ENCODE measurements at regions not wholly inside any gene's neighbourhood (a gene's known extent, or its start where the extent isn't known, plus 50 kb on each side); places are given as distances from the start of the nearest gene placed in this dataset.

DNA sequence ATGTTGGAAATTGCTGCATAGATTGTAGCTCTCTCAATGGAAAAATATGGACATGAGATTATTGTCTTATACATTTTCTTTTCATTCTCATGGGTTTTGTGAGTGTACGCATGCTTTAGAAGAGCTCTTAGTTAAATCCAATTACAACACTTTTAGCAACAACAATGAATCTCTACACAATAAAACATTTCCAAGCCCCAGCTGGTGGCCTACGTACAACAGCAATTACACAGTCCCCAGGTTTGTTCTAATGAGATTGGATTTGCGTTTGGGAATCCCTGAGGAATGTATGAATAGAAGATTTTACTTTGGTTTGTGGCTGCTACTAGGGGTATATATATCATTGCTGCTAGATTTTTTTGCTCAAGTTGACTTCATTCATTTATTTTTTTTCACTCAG, 98.6 kb downstream of the FHDC1 start:
- DNase-seq = peak; percentile 61

GRCh38 chr4:153036931-153037482, 100.9 kb downstream of the FHDC1 start:
- no peak for DNase-seq

DNA sequence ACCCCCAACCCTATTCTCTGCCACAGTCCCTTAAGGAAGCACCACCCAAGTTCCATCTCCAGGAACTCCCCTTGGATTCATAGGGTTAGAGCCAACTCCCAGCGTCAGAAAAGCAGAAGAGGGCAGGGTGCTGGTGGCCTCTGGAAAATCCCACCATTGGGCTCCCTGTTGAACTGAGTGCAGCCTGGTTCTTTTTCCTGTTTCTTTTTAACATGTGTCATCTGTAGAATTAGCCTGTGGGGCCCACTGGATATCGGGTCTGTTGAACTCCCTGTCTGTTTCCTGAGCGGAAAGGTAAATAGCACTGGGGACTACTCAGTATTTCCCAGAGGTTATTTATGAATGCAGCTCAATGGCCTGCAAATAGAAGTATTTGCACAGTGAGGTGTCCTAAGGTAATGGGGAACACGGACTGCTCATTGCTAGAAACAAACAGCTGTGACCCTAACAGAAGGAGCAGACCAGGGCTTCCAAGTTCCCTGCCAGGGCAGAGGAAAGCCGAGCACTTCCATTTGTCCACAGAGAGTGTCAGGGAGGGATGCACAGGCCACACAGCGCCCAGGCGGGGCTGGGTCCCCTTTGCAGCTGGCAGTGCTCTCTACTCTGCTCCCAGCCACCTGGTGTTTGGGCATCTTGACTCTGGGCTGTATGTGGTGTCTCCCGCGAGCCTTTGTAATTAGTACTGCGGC, 102.6 kb downstream of the FHDC1 start:
- no peak for DNase-seq

- no peak for DNase-seq
Measured at GRCh38 chr4:153039542-153040185, 103.5 kb downstream of the FHDC1 start.

DNA sequence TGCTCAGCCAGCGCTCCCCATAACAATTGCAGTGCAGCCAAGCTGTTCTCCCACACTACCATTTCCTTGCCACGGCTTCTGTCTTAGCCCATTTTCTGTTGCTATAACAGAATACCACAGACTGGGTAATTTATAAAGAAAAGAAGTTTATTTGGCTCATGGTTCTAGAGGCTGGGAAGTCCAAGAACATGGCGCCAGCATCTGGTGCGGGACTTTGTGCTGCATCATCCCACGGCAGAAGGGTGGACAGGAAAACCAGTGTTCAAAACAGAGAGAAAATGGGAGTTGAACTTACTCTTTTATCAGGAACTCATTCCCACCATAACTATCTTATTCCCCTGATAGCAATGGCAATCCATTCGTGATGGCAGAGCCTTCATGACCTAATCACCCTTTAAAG, 104.6 kb downstream of the FHDC1 start:
- no peak for DNase-seq

DNA sequence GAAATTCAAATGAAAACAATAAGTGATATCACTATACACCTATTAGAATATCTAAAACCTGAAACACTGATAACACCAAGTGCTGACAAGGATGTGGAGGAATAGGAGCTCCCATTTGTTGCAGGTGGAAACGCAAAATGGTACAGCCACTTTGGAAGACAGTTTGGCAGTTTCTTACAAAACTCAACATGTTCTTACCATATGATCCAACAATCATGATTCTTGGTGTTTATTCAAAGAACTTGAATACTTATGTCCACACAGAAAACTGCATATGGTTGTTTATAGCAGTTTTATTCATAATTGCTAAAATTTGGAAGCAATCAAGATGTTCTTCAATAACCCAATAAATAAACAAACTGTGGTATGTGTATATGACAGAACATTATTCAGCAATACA, 107.9 kb downstream of the FHDC1 start:
- DNase-seq = no peak

- DNase-seq = no peak
Measured at GRCh38 chr4:153045111-153045982, 109.2 kb downstream of the FHDC1 start.

- no peak for DNase-seq
Measured at GRCh38 chr4:153058671-153059060, 122.5 kb downstream of the FHDC1 start.

DNA sequence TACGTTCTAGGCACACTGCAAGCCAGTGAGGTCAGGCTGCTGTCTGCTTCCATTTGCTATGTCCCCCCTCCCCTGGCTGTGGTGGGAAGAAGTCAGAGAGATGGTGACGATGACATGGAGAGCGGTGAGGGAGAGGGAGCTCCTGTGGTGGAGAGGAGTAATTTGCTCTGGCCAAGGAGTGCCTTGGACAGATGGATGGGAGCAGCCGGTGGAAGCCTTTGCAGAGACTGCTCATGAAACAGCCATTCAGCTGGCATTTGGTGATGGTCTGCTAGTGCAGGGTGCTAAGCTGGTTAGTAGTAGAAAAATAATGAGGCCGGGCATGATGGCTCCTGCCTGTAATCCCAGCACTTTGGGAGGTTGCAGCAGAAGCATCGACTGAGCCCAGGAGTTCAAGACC, 124.1 kb downstream of the FHDC1 start:
- DNase-seq = no peak

- peak; percentile 39 for DNase-seq
Measured at GRCh38 chr4:153061971-153062370, 125.8 kb downstream of the FHDC1 start.

- no peak for DNase-seq
Measured at GRCh38 chr4:153062652-153063168, 126.6 kb downstream of the FHDC1 start.

DNA sequence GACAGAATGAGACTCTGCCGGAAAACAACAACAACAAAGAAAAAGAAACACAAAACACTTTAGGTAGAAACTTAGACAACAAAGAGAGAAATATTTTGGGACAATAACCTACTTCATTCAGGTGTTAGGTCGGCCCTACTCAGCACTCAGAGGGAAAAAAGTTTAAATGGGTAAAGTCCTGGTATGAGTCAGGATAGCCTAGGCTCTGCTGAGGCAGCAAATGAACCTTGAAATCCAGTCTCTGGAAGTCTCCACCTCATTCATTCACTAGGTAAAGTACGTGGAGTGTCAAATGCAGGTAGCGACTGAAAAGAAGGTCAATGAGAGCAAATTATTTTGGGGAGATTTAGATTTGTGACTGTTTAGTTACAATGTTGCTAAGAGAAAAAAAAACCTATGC, 127.4 kb downstream of the FHDC1 start:
- DNase-seq = no peak

DNA sequence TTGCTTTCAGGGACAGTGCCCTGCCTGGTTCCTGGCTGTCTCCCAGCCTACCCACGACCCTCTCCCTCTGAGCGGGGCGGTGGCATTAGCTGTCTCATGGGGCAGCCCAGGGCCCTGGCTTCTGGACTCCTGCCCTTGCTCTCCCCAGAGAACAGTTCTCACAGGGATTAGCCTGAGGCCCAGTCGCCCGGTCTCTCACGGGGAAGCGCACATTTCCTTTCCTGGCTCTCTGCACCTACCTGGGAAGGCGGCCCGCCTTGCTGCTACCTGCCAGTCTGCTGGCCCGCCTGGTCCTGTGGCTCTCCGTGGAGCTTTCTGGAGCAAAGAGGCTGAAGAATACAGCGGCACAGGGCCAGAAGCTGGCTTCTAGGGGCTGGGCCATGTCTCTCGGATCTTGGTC, 128.4 kb downstream of the FHDC1 start:
- no peak for DNase-seq

- DNase-seq = no peak
Measured at GRCh38 chr4:153065276-153065675, 129.2 kb downstream of the FHDC1 start.

DNA sequence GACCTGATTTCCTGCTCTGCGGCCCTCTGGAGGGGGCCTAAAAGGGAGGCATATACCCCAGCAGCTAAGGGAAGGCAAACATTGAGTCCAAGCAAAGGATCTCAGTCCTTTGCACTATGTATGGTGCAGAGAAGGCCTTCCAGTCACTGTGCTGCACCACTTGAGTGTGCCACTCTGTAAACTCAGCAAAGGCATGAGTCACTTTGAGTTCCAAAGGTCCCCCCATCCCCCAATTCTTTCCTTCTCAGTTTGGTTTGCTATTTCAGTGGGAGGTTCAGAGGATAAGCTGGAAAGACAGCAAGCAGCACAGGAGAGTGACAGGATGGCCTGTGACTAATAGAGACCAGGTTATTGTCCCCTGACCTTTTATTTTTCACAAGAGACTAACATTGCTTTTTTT, 131.3 kb downstream of the FHDC1 start:
- DNase-seq = no peak

- no peak for DNase-seq
Measured at GRCh38 chr4:153068751-153069150, 132.6 kb downstream of the FHDC1 start.

- no peak for DNase-seq
Measured at GRCh38 chr4:153071958-153072598, 132.2 kb upstream of the TRIM2 start.

DNA sequence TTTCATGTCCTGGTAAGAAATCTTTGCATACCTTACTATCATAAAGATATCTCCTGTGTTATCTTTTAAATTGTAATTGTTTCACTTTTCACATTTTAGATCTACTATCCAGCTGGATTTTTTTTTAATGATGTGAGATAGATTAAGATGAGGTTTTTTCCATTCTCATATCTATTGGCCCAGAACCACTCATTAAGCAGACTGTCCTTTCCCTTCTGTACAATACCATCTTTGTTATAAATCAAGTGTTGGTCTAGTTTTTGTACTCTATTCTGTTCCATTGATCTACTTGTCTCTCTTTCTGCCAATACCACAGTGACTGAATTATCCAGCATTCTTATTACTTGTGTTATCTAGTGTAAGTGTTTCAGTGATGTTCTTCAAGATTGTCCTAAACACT, 131.6 kb upstream of the TRIM2 start:
- DNase-seq = no peak

GRCh38 chr4:153074486-153074885, 129.8 kb upstream of the TRIM2 start:
- no peak for DNase-seq

DNA sequence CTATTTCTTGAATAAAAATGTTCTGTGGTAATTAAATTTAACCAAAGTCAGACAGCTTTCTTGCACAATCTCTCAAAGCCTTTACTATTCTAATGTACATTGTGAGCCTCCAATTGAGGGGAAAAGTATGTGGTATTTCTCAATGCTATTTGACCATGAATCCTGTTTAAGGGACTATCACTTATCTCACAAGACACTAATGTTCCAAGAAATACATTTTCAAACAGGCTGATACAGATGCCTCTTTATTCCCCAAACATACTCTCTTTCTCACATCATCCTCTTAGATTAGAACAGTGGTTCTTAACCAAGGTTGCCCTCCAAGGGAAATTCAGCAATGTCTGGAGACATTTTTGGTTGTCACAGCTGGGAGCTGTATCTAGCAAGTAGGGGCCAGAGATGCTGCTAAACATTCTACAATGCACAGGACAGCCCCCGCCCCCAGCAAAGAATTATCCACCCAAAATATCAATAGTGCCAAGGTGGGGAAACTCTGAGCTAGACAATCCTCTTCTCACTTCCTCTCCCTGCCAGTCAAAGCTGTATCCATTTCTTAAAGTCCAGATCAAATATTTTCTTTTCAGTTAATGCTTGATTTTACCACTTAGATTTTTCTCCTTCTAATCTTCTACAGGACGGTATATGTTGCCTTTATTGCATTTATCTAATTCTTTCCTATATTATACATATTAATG, 129.2 kb upstream of the TRIM2 start:
- DNase-seq = no peak

DNA sequence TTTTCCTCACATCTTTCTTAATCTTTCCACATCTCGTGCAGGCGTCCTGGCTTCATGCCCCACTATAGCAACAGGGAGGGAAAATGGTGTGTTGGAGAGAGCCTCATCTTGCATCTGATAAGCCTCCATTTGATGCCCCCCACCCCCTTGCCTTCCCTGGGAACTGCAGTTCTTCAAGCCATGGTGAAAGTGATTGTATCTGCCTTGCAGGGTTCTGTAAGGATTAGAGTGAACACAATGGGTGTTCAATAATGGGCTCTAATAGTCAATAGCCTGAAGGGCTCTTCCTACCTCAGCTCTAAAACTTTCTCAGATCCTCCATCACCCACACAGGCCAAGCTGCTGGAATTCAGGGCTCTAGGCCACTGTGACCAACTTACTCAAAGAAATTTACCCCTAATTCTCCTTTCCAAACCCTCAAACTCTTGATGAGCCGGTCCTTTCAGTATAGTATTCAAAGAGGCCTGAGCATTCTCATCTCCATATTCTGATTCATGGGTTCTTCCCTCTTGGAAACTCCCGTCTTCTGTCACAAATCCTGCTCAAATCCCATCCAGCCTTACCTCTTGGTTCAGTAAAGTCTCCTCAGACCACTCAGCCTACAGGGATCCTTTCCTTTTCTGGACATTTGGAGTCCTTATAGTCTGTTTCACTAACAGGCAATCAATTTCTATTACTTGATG, 128.3 kb upstream of the TRIM2 start:
- no peak for DNase-seq

DNA sequence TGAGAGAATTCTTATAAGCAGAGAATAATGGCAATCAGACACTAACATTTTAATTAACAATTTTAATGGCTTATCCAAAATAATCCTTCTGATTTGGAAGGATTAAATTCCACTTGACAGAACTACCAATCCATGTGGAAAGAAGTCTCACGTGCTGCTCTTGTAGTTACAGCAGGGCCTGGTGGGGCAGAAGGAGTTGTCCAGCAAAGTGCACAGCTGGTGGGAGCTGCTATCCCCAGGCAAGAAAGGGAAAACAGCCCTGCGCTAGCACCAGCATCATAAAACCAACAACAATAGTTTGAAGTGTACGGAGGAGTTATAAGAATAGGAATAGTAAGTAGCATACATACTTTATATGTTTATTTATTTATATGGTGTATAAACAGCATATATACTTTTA, 127.4 kb upstream of the TRIM2 start:
- DNase-seq = peak; percentile 45

All from eye (tissue), 1 donor.